ENCODE measurements at regions not wholly inside any gene's neighbourhood (a gene's known extent, or its start where the extent isn't known, plus 50 kb on each side); places are given as distances from the start of the nearest gene placed in this dataset.

GRCh38 chr6:22412994-22413393 lies 116.2 kb upstream of the PRL start:
- no peak for DNase-seq (ENCODE audit: low spot score)
- peak overlapping the region; percentile 80 for H3K27ac Mint-ChIP-seq

GRCh38 chr6:22413681-22414311 lies 117.0 kb upstream of the PRL start:
- no peak overlapping the region for H3K27ac Mint-ChIP-seq
- no peaks in the 10 kb centered on the region for H3K27me3 Mint-ChIP-seq (ENCODE audit: low read depth)
- peaks cover 11% of the 10 kb centered on the region for H3K9me3 Mint-ChIP-seq
- peaks cover 8% of the 10 kb centered on the region for H3K36me3 Mint-ChIP-seq
- peaks cover 32% of the 10 kb centered on the region for H3K4me1 Mint-ChIP-seq
- POLR2A ChIA-PET = no interaction called here
- ATAC-seq = peak; percentile 60
- DNase-seq (ENCODE audit: low spot score) = no peak
- no peak overlapping the region for H3K4me3 Mint-ChIP-seq
- no peak for TF ChIP-seq ZNF416 (CRISPR knock-in tag; IDR thresholded peaks at IDR 0.05)
- CTCF ChIA-PET = no interaction called here

More at GRCh38 chr6:22412994-22413393, 116.2 kb upstream of the PRL start:
- H3K4me1 Mint-ChIP-seq = peaks cover 32% of the 10 kb centered on the region
- ATAC-seq = peak; percentile 80
- CTCF ChIA-PET = no interaction called here
- no peaks in the 10 kb centered on the region for H3K36me3 Mint-ChIP-seq
- peaks cover 3% of the 10 kb centered on the region; the same call in 1 of the 2 replicates for H3K9me3 Mint-ChIP-seq
- TF ChIP-seq IRF2 (CRISPR knock-in tag; IDR thresholded peaks at IDR 0.05; ENCODE audit: borderline replicate concordance, low read depth) (no peak), AFF4 (CRISPR knock-in tag; IDR thresholded peaks at IDR 0.05; ENCODE audit: borderline replicate concordance) (no peak)
- H3K27me3 Mint-ChIP-seq (ENCODE audit: low read depth) = no peaks in the 10 kb centered on the region
- POLR2A ChIA-PET = no interaction called here
- H3K4me3 Mint-ChIP-seq = no peak overlapping the region

GRCh38 chr6:22418714-22419113 lies 121.9 kb upstream of the PRL start:
- DNase-seq (ENCODE audit: low spot score) (no peak), ATAC-seq (no peak)
- TF ChIP-seq NFYB (CRISPR knock-in tag; conservative IDR thresholded peaks at IDR 0.05; ENCODE audit: low read depth) = no peak
- no peak for TF ChIP-seq GRHL2 (CRISPR knock-in tag; IDR thresholded peaks at IDR 0.05; ENCODE audit: insufficient replicate concordance, severe bottlenecking)
- TF ChIP-seq ZNF121 (CRISPR knock-in tag; IDR thresholded peaks at IDR 0.05) = no peak
- no peak for TF ChIP-seq ZNF396 (CRISPR knock-in tag; IDR thresholded peaks at IDR 0.05; ENCODE audit: borderline replicate concordance)
- Mint-ChIP-seq H3K9me3 (peaks cover 25% of the 10 kb centered on the region), H3K4me1 (peaks cover 6% of the 10 kb centered on the region), H3K36me3 (peaks cover 23% of the 10 kb centered on the region), H3K27ac (no peak overlapping the region), H3K27me3 (ENCODE audit: low read depth) (no peaks in the 10 kb centered on the region), H3K4me3 (no peak overlapping the region)
- ChIA-PET CTCF (no interaction called here), POLR2A (no interaction called here)

- H3K4me3 Mint-ChIP-seq = no peak overlapping the region
- ATAC-seq (no peak), DNase-seq (ENCODE audit: low spot score) (no peak)
- POLR2A ChIA-PET = no interaction called here
- H3K27ac Mint-ChIP-seq = no peak overlapping the region
- no peaks in the 10 kb centered on the region for H3K27me3 Mint-ChIP-seq (ENCODE audit: low read depth)
- peaks cover 25% of the 10 kb centered on the region for H3K9me3 Mint-ChIP-seq
- TF ChIP-seq ZNF281 (CRISPR knock-in tag; IDR thresholded peaks at IDR 0.05) = no peak
- no peak for TF ChIP-seq NFE2L1 (CRISPR knock-in tag; IDR thresholded peaks at IDR 0.05)
- TF ChIP-seq E2F5 (CRISPR knock-in tag; IDR thresholded peaks at IDR 0.05) = no peak
- TF ChIP-seq GABPB1 (CRISPR knock-in tag; IDR thresholded peaks at IDR 0.05) = no peak
- TF ChIP-seq PREB (CRISPR knock-in tag; IDR thresholded peaks at IDR 0.05; ENCODE audit: borderline replicate concordance) = no peak
- no peak for TF ChIP-seq ZBTB21 (CRISPR knock-in tag; IDR thresholded peaks at IDR 0.05; ENCODE audit: borderline replicate concordance)
- H3K36me3 Mint-ChIP-seq = peaks cover 23% of the 10 kb centered on the region
- H3K4me1 Mint-ChIP-seq = no peaks in the 10 kb centered on the region
- CTCF ChIA-PET = no interaction called here
Observed at GRCh38 chr6:22421198-22421597, 124.4 kb upstream of the PRL start.
